Gastroesophageal sphincter (tissue), 3 donors: ENCODE measurements at regions not wholly inside any gene's neighbourhood (a gene's known extent, or its start where the extent isn't known, plus 50 kb on each side); places are given as distances from the start of the nearest gene placed in this dataset.

Source experiments
- CTCF ChIP-seq, 4 experiments: fragments of 200-600 bp in 2 of 4; fragments of 450-650 bp in 2 of 4; sonication (generic) in 1 of 4; IDR thresholded peaks; one replicate each; pipeline ENCODE4 v1.5.1; 2017 to 2019; ENCODE audit warnings: antibody characterized with exemption in 4 of 4, mild to moderate bottlenecking in 2 of 4, moderate library complexity in 2 of 4
- POLR2A ChIP-seq, 2 donors: fragments of 450-650 bp; IDR thresholded peaks; one replicate each; pipeline ENCODE4 v1.6.1; 2017; ENCODE audit warnings: antibody characterized with exemption in 2 of 2, mild to moderate bottlenecking in 2 of 2, moderate library complexity in 1 of 2
- POLR2AphosphoS5 ChIP-seq: sonication (generic); formaldehyde crosslinking; IDR thresholded peaks from one replicate; pipeline ENCODE4 v1.6.1; 2017; ENCODE audit warnings: antibody characterized with exemption

DNA sequence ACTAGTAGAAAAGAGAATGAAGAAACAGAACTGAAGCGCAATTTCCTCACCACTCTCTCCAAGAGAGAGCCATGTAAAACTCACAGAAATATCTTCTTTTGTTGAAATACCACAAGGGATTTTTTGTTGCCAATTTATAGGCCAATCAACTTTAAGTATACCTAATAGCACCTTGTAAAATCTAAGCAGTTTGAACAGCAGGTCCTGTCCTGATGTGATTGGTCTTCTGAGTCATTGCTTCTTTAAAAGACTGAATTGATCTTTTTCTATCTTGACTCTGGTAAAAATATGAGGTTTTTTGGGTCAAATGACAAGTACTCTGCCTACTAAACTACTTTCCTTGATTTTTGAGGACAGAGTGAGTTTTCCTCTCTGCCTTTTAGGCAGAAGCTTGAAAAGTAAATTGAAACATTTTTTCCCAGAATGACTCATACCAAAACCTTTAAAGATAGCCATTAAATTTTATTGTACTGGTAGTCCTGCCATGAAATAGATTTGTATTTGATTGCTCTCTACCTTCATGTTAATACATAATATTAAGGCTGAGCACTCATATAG lies 343.9 kb upstream of the CBLB start:
- TF ChIP-seq POLR2A (IDR thresholded peaks at IDR 0.05) (no peak), CTCF (IDR thresholded peaks at IDR 0.05) (no peak), POLR2AphosphoS5 (no peak)
